Heart right ventricle (tissue), 16 donors: ENCODE measurements at regions not wholly inside any gene's neighbourhood (a gene's known extent, or its start where the extent isn't known, plus 50 kb on each side); places are given as distances from the start of the nearest gene placed in this dataset.

Experiments
- ATAC-seq, 8 donors: fragments of 200-7000 bp; cut with Tn5 transposase; one replicate each; pipeline ENCODE4 v1.9.1; 2020; ENCODE audit warnings: mild to moderate bottlenecking in 8 of 8, moderate library complexity in 8 of 8, moderate number of reproducible peaks in 1 of 8
- DNase-seq, 2 donors: peaks; one replicate each; pipeline ENCODE4 v3.0.0-alpha.2; 2020
- H3K27ac ChIP-seq, 10 donors: fragments of 200-600 bp; sonication (generic) in 2 of 10; one replicate each; pipeline versions ENCODE4 v1.5.0 to v1.8.0; 2020 to 2022; ENCODE audit warnings: mild to moderate bottlenecking in 3 of 10
- H3K27me3 ChIP-seq, 7 donors: fragments of 200-600 bp; one replicate each; pipeline ENCODE4 v1.8.0; 2021 to 2022; ENCODE audit warnings: mild to moderate bottlenecking in 2 of 7
- H3K36me3 ChIP-seq, 9 donors: fragments of 200-600 bp; sonication (generic) in 1 of 9; one replicate each; pipeline versions ENCODE4 v1.5.0 to v1.8.0; 2020 to 2022; ENCODE audit warnings: mild to moderate bottlenecking in 2 of 9
- H3K4me1 ChIP-seq, 9 donors: fragments of 200-600 bp; sonication (generic) in 1 of 9; one replicate each; pipeline versions ENCODE4 v1.5.0 to v1.8.0; 2020 to 2022; ENCODE audit warnings: mild to moderate bottlenecking in 4 of 9
- H3K4me3 ChIP-seq, 10 donors: fragments of 200-600 bp; sonication (generic) in 2 of 10; one replicate each; pipeline versions ENCODE4 v1.5.0 to v1.8.0; 2020 to 2022; ENCODE audit warnings: mild to moderate bottlenecking in 7 of 10, moderate library complexity in 2 of 10
- H3K9me3 ChIP-seq, 11 donors: fragments of 200-600 bp in 10 of 11; sonication (generic) in 2 of 11; one replicate each; pipeline versions ENCODE4 v1.5.0 to v1.8.0; 2013 to 2022; ENCODE audit warnings: mild to moderate bottlenecking in 2 of 11, control low read depth in 1 of 11, moderate library complexity in 1 of 11
- WGBS, 2 donors: extraction: QIAGEN DNeasy Blood & Tissue Kit; methylation state at CpG; one replicate each; pipeline ENCODE4 v1.1.7; 2013; ENCODE audit warnings: inconsistent platforms in 1 of 2; 5-methylcytosine and 5-hydroxymethylcytosine counted together
- intact Hi-C, 10 donors: fragments of 100-400 bp; cut with DNase I; formaldehyde crosslinking; loops; one replicate each; pipeline versions ENCODE4 v1.11.1 to v1.14.2; 2022
- TF ChIP-seq, protein P1 (sequence below), 9 donors: fragments of 200-600 bp; sonication (generic) in 2 of 9; IDR thresholded peaks; one replicate each; pipeline versions ENCODE4 v1.5.0 to v1.8.0; 2021 to 2022; ENCODE audit warnings: antibody characterized with exemption in 9 of 9, mild to moderate bottlenecking in 5 of 9, moderate library complexity in 1 of 9
- donor health status: Arrhythmogenic right ventricular cardiomyopathy.
- donor health status: ischemic (EF 13 %, LVEDD 7.1; RV severe dilation, severe dysfunction).
- donor health status: healthy with polysubstance abuse.
- donor health status: DM: no; HTN: yes; CAD: no.
- donor health status: DM: no; HTN: no; CAD: no.
- donor health status: ischemic (EF 25% LVEDD 6.9; RV normal size, moderate dysfunction).
- donor health status: ischemic (EF 25% LVEDD 5.7; RV mildly dilated, moderate dysfunction).
- donor health status: healthy.
- donor health status: DM: yes; HTN: yes; CAD: no.
- donor health status: Ischemic cardiomyopathy.
- donor health status: ischemic (EF 35%, LVEDD 5.7; RV mildly dilated, moderate dysfunction).
- donor health status: nonischemic (EF 11% LVEDD 7.7; RV severe dilation, severe dysfunction).
- donor health status: DM: yes; HTN: yes; CAD: no.
- donor health status: PGD.
- donor health status: ischemic (EF 29% LVEDD 5.4; RV normal size, mild dysfunction).
- donor health status: nonischemic (EF 23%, LVEDD 6.1; RV moderate dilation, normal function).

DNA sequence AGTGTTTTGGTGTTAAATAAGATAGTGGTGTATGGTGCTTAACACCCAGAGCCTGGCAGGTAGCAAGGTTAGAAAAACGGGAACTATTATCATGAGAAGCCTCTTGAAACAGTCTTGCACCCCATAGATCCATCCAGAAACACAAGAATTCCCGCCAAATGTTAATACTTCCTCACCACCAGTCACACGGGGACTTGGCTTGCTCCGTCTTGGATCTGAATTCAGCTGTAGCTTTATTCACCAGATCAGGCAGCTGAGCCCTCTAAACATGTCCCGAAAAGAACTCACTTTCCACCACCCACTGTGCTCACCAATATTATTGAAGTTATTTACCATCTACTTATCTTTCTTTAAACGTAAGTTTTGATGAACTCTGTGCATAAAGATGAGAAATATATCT is 101.6 kb upstream of the PTPN3 start:
- TF ChIP-seq, protein P1, sequence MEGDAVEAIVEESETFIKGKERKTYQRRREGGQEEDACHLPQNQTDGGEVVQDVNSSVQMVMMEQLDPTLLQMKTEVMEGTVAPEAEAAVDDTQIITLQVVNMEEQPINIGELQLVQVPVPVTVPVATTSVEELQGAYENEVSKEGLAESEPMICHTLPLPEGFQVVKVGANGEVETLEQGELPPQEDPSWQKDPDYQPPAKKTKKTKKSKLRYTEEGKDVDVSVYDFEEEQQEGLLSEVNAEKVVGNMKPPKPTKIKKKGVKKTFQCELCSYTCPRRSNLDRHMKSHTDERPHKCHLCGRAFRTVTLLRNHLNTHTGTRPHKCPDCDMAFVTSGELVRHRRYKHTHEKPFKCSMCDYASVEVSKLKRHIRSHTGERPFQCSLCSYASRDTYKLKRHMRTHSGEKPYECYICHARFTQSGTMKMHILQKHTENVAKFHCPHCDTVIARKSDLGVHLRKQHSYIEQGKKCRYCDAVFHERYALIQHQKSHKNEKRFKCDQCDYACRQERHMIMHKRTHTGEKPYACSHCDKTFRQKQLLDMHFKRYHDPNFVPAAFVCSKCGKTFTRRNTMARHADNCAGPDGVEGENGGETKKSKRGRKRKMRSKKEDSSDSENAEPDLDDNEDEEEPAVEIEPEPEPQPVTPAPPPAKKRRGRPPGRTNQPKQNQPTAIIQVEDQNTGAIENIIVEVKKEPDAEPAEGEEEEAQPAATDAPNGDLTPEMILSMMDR (IDR thresholded peaks at IDR 0.05) = no peak
- no peaks in the 10 kb centered on the region for H3K36me3 ChIP-seq
- DNase-seq (no peak), ATAC-seq (no peak)
- intact Hi-C loops = no loop called here
- H3K4me3 ChIP-seq = no peak overlapping the region
- no peak overlapping the region for H3K27ac ChIP-seq
- H3K27me3 ChIP-seq = no peaks in the 10 kb centered on the region
- WGBS, 2 donors = 67 to 75% methylated on average over 6 of the region's 6 CpGs
- H3K9me3 ChIP-seq = peaks cover 0 to 14% (median 0%) of the 10 kb centered on the region in 11 donors
- no peaks in the 10 kb centered on the region for H3K4me1 ChIP-seq

DNA sequence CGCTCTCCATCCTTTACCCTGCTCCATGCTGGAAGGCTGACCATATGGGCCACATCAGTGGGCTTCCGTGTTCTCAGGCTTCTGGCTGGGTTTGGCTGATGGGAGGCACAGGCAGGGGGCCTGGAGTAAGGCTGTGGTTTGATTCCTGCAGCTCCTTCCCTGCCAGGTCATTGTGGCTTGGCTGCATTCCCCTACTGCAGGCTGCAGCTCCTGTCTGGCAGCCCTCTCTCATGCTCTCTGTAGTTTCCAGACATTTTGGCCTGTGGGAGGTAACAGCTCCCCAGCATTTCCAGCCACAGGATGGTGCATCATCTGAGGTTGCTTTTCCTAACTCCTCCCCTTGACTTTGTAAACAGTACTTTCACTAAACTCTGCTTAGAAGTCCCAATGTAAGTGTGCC is 102.0 kb upstream of the PTPN3 start:
- TF ChIP-seq, protein P1 (IDR thresholded peaks at IDR 0.05) = no peak
- H3K4me1 ChIP-seq = no peaks in the 10 kb centered on the region
- 60 to 66% methylated on average over 2 of the region's 2 CpGs for WGBS, 2 donors
- DNase-seq = no peak
- no peak overlapping the region for H3K27ac ChIP-seq
- no peaks in the 10 kb centered on the region for H3K27me3 ChIP-seq
- H3K4me3 ChIP-seq = no peak overlapping the region
- intact Hi-C loops = no loop called here
- H3K9me3 ChIP-seq = peaks cover 0 to 15% (median 0%) of the 10 kb centered on the region in 11 donors
- peak in 3 of 8 donors; percentile 33 to 62 (median 44) for ATAC-seq
- no peaks in the 10 kb centered on the region for H3K36me3 ChIP-seq

DNA sequence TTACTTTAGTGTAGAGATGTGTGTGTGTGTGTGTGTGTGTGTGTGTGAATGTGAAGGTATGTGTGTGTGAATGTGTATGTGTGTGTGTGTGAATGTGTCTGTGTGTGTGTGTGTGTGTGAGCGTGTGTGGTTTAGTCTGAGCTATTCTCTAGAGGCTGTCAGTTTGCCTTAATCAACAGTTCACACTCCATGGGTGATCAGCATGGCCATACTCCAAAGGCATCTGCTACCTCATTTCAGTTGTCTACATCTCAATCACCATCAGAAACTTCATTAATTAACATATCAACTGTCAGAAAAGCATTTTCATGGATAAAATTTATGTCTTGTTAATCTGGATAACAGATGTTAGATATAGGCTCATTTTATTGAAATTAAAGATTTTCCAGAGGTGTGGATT is 103.1 kb upstream of the PTPN3 start:
- no peaks in the 10 kb centered on the region for H3K27me3 ChIP-seq
- TF ChIP-seq, protein P1 (IDR thresholded peaks at IDR 0.05) = no peak
- ATAC-seq = no peak
- H3K36me3 ChIP-seq = no peaks in the 10 kb centered on the region
- intact Hi-C loops = no loop called here
- H3K4me1 ChIP-seq = no peaks in the 10 kb centered on the region
- H3K27ac ChIP-seq = no peak overlapping the region
- DNase-seq = no peak
- H3K4me3 ChIP-seq = no peak overlapping the region
- 84 to 86% methylated on average over 1 of the region's 1 CpG for WGBS, 2 donors
- peaks cover 0 to 15% (median 0%) of the 10 kb centered on the region in 11 donors for H3K9me3 ChIP-seq

DNA sequence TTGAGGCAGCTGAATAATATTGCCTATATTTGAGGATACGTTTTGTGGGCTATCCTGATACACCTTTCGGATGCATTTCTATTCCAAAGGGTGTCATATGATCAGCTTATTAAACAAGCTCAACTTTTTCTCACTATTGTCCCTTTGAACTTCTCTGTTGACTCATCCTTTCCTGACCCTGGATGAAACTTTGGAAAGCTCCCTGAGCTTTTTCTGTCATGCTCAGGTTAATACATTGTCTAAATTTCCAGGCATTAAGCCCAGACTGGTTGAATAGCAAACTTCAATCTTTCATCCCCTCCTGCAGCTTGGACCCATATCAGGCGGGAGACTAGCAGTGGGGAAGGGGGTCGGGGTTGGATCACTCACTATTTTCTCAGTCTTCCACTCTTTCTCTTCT is 104.9 kb upstream of the PTPN3 start:
- DNase-seq (no peak), ATAC-seq (no peak)
- WGBS, 2 donors = 69 to 79% methylated on average over 4 of the region's 4 CpGs
- Histone ChIP-seq H3K4me1 (no peaks in the 10 kb centered on the region), H3K36me3 (no peaks in the 10 kb centered on the region), H3K27me3 (no peaks in the 10 kb centered on the region), H3K27ac (no peak overlapping the region), H3K4me3 (no peak overlapping the region), H3K9me3 (peaks cover 0 to 15% (median 0%) of the 10 kb centered on the region in 11 donors)
- intact Hi-C loops = no loop called here
- TF ChIP-seq, protein P1 (IDR thresholded peaks at IDR 0.05) = no peak
